WTC11 (cell line): ENCODE measurements at regions not wholly inside any gene's neighbourhood (a gene's known extent, or its start where the extent isn't known, plus 50 kb on each side); places are given as distances from the start of the nearest gene placed in this dataset.

Experiments used
- ATAC-seq: fragments of 200-7000 bp; cut with Tn5 transposase; 2 replicates; pipeline ENCODE4 v1.10.0; 2021; ENCODE audit warnings: mild to moderate bottlenecking, moderate library complexity
- CTCF ChIA-PET: fragments of 300-600 bp; sonication (Branson Sonifier 250); formaldehyde crosslinking; loops from one replicate; lab custom pipeline; 2021; ENCODE audit warnings: antibody characterized with exemption; lab: Charles Lee
- POLR2A ChIA-PET: fragments of 350-600 bp; sonication (Branson Sonifier 250); formaldehyde crosslinking; loops from one replicate; lab custom pipeline; 2021; ENCODE audit warnings: antibody characterized with exemption; lab: Charles Lee
- DNase-seq: peaks from one replicate; pipeline ENCODE4 v3.0.0; 2021; ENCODE audit warnings: low spot score
- H3K27ac Mint-ChIP-seq: 2 replicates; pipeline ENCODE4 v1.8.0; 2021; ENCODE audit warnings: mixed read lengths
- H3K27me3 Mint-ChIP-seq: 2 replicates; pipeline ENCODE4 v1.8.0; 2021; ENCODE audit warnings: low read depth, mild to moderate bottlenecking, moderate library complexity, mixed read lengths
- H3K36me3 Mint-ChIP-seq: 2 replicates; pipeline ENCODE4 v1.8.0; 2021; ENCODE audit warnings: mixed read lengths
- H3K4me1 Mint-ChIP-seq: 2 replicates; pipeline ENCODE4 v1.8.0; 2022; ENCODE audit warnings: mixed read lengths
- H3K4me3 Mint-ChIP-seq: 2 replicates; pipeline ENCODE4 v1.8.0; 2021; ENCODE audit warnings: mild to moderate bottlenecking, moderate library complexity, mixed read lengths
- H3K9me3 Mint-ChIP-seq: 2 replicates; pipeline ENCODE4 v1.8.0; 2021; ENCODE audit warnings: mixed read lengths
- IRF2 ChIP-seq: sonication (generic); formaldehyde crosslinking; IDR thresholded peaks from 2 replicates; pipeline ENCODE4 v1.8.0; 2022; ENCODE audit warnings: low read depth, missing genetic modification reagents, borderline replicate concordance
- NFYB ChIP-seq: sonication (generic); formaldehyde crosslinking; conservative IDR thresholded peaks from 2 replicates; pipeline ENCODE4 v1.8.0; 2022; ENCODE audit warnings: low read depth, missing genetic modification reagents
- NR1H2 ChIP-seq: sonication (generic); formaldehyde crosslinking; IDR thresholded peaks from 2 replicates; pipeline ENCODE4 v1.9.0; 2021; ENCODE audit warnings: mild to moderate bottlenecking, moderate library complexity, missing genetic modification reagents
- NR2C2 ChIP-seq: sonication (generic); formaldehyde crosslinking; IDR thresholded peaks from 2 replicates; pipeline ENCODE4 v1.8.0; 2022; ENCODE audit warnings: mild to moderate bottlenecking, missing genetic modification reagents
- RORB ChIP-seq: fragments of 250-450 bp; sonication (Bioruptor Pico); IDR thresholded peaks from 2 replicates; pipeline ENCODE4 v1.9.0; 2021; ENCODE audit warnings: mild to moderate bottlenecking
- SP1 ChIP-seq: sonication (generic); formaldehyde crosslinking; conservative IDR thresholded peaks from 2 replicates; pipeline ENCODE4 v1.8.1; 2022; ENCODE audit warnings: missing genetic modification reagents
- TEAD1 ChIP-seq: sonication (generic); formaldehyde crosslinking; IDR thresholded peaks from 2 replicates; pipeline ENCODE4 v1.8.0; 2022; ENCODE audit warnings: mild to moderate bottlenecking, missing genetic modification reagents
- TEAD4 ChIP-seq: sonication (generic); formaldehyde crosslinking; IDR thresholded peaks from 2 replicates; pipeline ENCODE4 v1.8.0; 2022; ENCODE audit warnings: mild to moderate bottlenecking, missing genetic modification reagents
- ZNF263 ChIP-seq: sonication (generic); formaldehyde crosslinking; IDR thresholded peaks from 2 replicates; pipeline ENCODE4 v1.8.1; 2022; ENCODE audit warnings: low read depth, mild to moderate bottlenecking, moderate library complexity, missing genetic modification reagents
- TF ChIP-seq, protein P1 (sequence below): sonication (generic); formaldehyde crosslinking; IDR thresholded peaks from 2 replicates; pipeline ENCODE4 v1.8.0; 2022; ENCODE audit warnings: missing genetic modification reagents
- TF ChIP-seq, protein P2 (sequence below): sonication (generic); formaldehyde crosslinking; IDR thresholded peaks from 2 replicates; pipeline ENCODE4 v1.8.0; 2022; ENCODE audit warnings: mild to moderate bottlenecking, missing genetic modification reagents
- TF ChIP-seq, protein P3 (sequence below): sonication (generic); formaldehyde crosslinking; IDR thresholded peaks from 2 replicates; pipeline ENCODE4 v1.8.0; 2022; ENCODE audit warnings: mild to moderate bottlenecking, missing genetic modification reagents
- TF ChIP-seq, protein P4 (sequence below): fragments of 250-450 bp; sonication (Bioruptor Pico); IDR thresholded peaks from 2 replicates; pipeline ENCODE4 v1.9.0; 2021; ENCODE audit warnings: moderate library complexity, mild to moderate bottlenecking, inconsistent platforms, borderline replicate concordance
- TF ChIP-seq, protein P5 (sequence below): sonication (generic); formaldehyde crosslinking; IDR thresholded peaks from 2 replicates; pipeline ENCODE4 v1.8.1; 2022; ENCODE audit warnings: low read depth, mild to moderate bottlenecking, moderate library complexity, missing genetic modification reagents, borderline replicate concordance
- TF ChIP-seq, protein P6 (sequence below): fragments of 200-600 bp; IDR thresholded peaks from 2 replicates; pipeline ENCODE4 v1.8.0; 2022; ENCODE audit warnings: antibody characterized with exemption

DNA sequence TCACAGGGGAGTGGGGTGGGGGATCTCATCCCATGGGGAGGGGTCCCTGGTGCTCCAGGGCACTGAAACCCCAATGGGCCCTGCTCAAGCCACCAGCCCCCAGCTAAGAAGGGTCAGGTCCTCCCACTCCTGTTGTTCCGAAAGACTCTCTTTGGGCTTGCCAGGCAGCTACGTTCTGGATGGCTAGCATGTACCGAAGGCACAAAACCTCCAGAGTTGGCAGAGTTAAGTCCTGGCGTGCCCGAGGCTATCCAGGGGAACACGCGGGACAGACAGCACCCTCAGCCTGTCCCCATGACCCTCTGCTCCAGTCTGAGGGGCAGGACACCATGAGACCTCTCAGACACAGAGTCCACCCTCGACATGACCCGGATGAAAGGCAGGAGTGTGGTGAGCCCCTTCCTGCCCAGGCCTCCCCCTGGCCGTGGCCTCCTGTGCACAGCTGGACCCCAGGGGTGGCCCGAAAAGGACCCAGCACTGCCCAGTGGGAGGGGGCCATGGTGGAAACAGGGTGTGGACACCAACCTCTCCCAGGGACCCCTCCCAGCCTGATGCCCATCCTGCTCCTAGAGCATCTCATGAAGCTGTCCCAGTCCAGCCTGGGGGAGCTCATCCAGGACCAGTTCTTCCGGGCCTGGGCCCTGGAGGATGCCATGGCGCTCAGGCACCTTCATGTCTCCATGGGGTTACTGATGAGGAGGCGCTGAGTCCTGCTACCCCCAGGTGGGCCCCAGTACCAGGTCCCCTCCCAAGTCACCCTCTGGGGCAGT lies 53.0 kb upstream of the TPM4 start (continued):
- TF ChIP-seq, protein P1, sequence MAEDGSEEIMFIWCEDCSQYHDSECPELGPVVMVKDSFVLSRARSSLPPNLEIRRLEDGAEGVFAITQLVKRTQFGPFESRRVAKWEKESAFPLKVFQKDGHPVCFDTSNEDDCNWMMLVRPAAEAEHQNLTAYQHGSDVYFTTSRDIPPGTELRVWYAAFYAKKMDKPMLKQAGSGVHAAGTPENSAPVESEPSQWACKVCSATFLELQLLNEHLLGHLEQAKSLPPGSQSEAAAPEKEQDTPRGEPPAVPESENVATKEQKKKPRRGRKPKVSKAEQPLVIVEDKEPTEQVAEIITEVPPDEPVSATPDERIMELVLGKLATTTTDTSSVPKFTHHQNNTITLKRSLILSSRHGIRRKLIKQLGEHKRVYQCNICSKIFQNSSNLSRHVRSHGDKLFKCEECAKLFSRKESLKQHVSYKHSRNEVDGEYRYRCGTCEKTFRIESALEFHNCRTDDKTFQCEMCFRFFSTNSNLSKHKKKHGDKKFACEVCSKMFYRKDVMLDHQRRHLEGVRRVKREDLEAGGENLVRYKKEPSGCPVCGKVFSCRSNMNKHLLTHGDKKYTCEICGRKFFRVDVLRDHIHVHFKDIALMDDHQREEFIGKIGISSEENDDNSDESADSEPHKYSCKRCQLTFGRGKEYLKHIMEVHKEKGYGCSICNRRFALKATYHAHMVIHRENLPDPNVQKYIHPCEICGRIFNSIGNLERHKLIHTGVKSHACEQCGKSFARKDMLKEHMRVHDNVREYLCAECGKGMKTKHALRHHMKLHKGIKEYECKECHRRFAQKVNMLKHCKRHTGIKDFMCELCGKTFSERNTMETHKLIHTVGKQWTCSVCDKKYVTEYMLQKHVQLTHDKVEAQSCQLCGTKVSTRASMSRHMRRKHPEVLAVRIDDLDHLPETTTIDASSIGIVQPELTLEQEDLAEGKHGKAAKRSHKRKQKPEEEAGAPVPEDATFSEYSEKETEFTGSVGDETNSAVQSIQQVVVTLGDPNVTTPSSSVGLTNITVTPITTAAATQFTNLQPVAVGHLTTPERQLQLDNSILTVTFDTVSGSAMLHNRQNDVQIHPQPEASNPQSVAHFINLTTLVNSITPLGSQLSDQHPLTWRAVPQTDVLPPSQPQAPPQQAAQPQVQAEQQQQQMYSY (CRISPR knock-in tag): no peak
- TF ChIP-seq ZNF263 (CRISPR knock-in tag): no peak
- TF ChIP-seq TEAD1 (CRISPR knock-in tag): no peak

DNA sequence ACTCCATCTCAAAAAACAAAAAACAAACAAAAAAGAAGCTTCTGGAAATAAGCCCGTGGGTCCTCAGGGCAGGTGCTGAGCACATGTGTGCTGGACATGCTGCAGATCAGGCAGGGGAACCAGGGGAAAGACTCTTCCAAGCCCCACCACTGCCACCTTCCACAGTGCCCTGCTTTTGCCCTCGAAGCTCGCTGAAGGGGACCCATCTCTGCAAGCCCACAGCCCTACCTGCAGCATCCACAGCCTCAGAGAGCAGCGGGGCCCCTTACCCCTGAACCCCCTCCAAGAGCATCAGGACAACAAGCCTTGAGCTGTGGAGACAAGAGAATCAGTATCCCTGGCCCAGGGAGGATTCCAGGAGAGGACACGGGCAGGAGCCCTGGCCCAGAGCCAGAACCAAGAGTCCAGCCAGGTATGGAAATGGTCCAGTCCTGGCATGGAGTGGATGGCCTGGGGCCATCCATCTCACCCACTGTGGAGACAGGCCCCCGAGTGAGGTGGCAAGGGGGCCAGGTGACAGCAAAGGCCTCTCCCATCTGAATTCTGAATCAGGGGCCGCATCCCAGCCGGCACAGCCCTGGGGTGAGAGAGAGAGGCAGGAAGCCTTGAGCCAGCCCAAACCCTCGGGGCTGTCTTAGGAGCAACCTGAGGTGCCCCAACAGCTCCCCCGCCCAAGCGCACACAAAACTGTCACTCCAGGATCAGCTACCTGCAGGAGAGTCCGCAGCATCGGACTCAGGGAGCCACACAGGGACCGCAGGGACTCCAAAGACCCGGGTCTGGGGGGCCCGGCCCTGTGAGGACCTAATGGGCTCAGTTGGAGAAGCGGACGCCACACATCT lies 51.8 kb upstream of the TPM4 start:
- Mint-ChIP-seq H3K4me3 (no peak overlapping the region), H3K27ac (no peak overlapping the region), H3K9me3 (no peaks in the 10 kb centered on the region), H3K4me1 (no peaks in the 10 kb centered on the region), H3K27me3 (no peaks in the 10 kb centered on the region), H3K36me3 (no peaks in the 10 kb centered on the region)
- TF ChIP-seq NR2C2 (no peak), NFYB (CRISPR knock-in tag) (no peak), NR1H2 (CRISPR knock-in tag) (no peak), SP1 (CRISPR knock-in tag) (no peak), IRF2 (no peak)
- TF ChIP-seq, protein P2, sequence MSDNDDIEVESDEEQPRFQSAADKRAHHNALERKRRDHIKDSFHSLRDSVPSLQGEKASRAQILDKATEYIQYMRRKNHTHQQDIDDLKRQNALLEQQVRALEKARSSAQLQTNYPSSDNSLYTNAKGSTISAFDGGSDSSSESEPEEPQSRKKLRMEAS (CRISPR knock-in tag): no peak
- TF ChIP-seq, protein P3, sequence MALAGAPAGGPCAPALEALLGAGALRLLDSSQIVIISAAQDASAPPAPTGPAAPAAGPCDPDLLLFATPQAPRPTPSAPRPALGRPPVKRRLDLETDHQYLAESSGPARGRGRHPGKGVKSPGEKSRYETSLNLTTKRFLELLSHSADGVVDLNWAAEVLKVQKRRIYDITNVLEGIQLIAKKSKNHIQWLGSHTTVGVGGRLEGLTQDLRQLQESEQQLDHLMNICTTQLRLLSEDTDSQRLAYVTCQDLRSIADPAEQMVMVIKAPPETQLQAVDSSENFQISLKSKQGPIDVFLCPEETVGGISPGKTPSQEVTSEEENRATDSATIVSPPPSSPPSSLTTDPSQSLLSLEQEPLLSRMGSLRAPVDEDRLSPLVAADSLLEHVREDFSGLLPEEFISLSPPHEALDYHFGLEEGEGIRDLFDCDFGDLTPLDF (CRISPR knock-in tag): no peak
- ChIA-PET POLR2A (no interaction called here), CTCF (interaction anchor here (0.6 to 4.0 kb wide), 3 partner anchors 17 to 162 kb away, joined by 3 to 20 read pairs (median 3); no protein-coding TSS in a partner anchor)
- no peak for ATAC-seq
- no peak for DNase-seq

DNA sequence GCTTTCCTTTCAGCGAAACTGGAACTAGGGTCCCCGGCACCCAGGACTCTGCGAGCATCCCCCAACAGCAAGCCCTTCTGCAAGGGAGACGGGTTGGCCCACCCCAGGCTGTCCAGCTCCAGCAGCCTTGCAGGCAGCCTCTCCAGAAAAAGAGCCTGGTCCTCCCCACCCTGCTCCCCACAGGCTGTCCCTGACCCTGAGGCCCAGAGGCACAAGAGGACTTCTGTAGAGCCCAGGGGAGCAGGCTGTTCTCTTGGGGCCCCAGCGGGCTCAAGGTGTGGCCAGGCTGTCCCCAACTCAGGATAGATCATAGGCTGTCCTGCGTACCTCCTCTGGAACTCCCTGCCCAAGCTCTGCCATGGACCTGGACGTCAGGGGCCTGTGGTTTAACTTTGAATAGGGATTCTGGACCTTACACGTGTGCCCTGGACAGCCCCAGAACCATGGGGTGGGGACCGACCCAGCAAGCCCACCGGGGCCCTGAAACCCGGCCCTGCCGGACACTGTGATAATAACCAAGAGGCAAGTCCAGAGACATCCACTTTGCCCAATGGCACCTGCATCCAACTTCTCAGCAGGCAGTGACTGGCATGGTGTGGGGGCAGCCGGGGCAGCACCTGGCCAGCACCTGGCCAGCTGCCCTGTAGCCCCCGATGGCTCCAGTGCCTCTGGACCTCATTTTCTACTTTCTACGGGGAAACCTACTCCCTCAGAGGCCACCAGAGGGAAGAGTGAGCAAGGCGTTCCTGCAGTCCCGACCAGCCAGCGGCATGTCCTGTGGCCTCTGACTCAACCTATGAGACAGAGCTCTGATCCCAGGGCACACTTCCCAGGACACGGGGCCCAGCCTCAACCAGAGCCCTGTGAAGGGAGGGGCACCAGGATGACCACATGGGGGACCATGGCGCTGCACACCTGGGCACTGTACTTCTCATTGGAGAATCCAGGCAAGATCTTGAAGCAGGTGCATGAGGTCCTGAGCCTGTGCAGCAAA lies 50.9 kb upstream of the TPM4 start:
- Mint-ChIP-seq H3K4me3 (no peak overlapping the region), H3K27me3 (no peaks in the 10 kb centered on the region), H3K9me3 (no peaks in the 10 kb centered on the region), H3K36me3 (no peaks in the 10 kb centered on the region), H3K4me1 (no peaks in the 10 kb centered on the region), H3K27ac (no peak overlapping the region)
- CTCF ChIA-PET: interaction anchor here (0.5 to 4.0 kb wide), 19 partner anchors 12 to 357 kb away, joined by 3 to 20 read pairs (median 4); partner anchors contain the start of genes AP1M1, FAM32A and RAB8A
- POLR2A ChIA-PET: interaction anchor here (0.6 kb wide), 1 partner anchor 58 kb away, joined by 9 read pairs; no protein-coding TSS in a partner anchor
- TF ChIP-seq, protein P4, sequence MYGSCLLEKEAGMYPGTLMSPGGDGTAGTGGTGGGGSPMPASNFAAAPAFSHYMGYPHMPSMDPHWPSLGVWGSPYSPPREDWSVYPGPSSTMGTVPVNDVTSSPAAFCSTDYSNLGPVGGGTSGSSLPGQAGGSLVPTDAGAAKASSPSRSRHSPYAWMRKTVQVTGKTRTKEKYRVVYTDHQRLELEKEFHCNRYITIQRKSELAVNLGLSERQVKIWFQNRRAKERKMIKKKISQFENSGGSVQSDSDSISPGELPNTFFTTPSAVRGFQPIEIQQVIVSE (CRISPR knock-in tag): no peak
- TF ChIP-seq, protein P5, sequence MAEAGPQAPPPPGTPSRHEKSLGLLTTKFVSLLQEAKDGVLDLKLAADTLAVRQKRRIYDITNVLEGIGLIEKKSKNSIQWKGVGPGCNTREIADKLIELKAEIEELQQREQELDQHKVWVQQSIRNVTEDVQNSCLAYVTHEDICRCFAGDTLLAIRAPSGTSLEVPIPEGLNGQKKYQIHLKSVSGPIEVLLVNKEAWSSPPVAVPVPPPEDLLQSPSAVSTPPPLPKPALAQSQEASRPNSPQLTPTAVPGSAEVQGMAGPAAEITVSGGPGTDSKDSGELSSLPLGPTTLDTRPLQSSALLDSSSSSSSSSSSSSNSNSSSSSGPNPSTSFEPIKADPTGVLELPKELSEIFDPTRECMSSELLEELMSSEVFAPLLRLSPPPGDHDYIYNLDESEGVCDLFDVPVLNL (CRISPR knock-in tag): no peak
- TF ChIP-seq TEAD4 (CRISPR knock-in tag) (no peak), RORB (no peak)
- TF ChIP-seq, protein P6, sequence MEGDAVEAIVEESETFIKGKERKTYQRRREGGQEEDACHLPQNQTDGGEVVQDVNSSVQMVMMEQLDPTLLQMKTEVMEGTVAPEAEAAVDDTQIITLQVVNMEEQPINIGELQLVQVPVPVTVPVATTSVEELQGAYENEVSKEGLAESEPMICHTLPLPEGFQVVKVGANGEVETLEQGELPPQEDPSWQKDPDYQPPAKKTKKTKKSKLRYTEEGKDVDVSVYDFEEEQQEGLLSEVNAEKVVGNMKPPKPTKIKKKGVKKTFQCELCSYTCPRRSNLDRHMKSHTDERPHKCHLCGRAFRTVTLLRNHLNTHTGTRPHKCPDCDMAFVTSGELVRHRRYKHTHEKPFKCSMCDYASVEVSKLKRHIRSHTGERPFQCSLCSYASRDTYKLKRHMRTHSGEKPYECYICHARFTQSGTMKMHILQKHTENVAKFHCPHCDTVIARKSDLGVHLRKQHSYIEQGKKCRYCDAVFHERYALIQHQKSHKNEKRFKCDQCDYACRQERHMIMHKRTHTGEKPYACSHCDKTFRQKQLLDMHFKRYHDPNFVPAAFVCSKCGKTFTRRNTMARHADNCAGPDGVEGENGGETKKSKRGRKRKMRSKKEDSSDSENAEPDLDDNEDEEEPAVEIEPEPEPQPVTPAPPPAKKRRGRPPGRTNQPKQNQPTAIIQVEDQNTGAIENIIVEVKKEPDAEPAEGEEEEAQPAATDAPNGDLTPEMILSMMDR: 0 out of 2 replicates have a peak, but pooled peaks have one; percentile 19
- DNase-seq (peak; percentile 67), ATAC-seq (peak; percentile 96)
